ENCODE measurements at regions not wholly inside any gene's neighbourhood (a gene's known extent, or its start where the extent isn't known, plus 50 kb on each side); places are given as distances from the start of the nearest gene placed in this dataset.
A peak's percentile ranks its signal among the peaks of the same experiment; 100 is the strongest.

- ATAC-seq (no peak), DNase-seq (ENCODE audit: low spot score) (no peak)
These were observed 245.0 kb upstream of the B3GALT2 start for GRCh38 chr1:193431265-193431977.

GRCh38 chr1:193427524-193427923 lies 241.1 kb upstream of the B3GALT2 start:
- DNase-seq (ENCODE audit: low spot score) (no peak), ATAC-seq (no peak)

- DNase-seq (ENCODE audit: low spot score) (no peak), ATAC-seq (no peak)
These were observed 239.6 kb upstream of the B3GALT2 start for GRCh38 chr1:193426061-193426460.

- peak; percentile 42 for ATAC-seq
- DNase-seq (ENCODE audit: low spot score) = no peak
These were observed 235.1 kb upstream of the B3GALT2 start for GRCh38 chr1:193421487-193421886.

GRCh38 chr1:193419295-193419694 lies 232.9 kb upstream of the B3GALT2 start:
- DNase-seq (ENCODE audit: low spot score) = no peak
- no peak for ATAC-seq

GRCh38 chr1:193418745-193419058 lies 232.3 kb upstream of the B3GALT2 start:
- ATAC-seq = peak; percentile 66
- no peak for DNase-seq (ENCODE audit: low spot score)

GRCh38 chr1:193417945-193418744 lies 231.7 kb upstream of the B3GALT2 start:
- ATAC-seq (peak; percentile 96), DNase-seq (ENCODE audit: low spot score) (no peak)

GRCh38 chr1:193417403-193417802 lies 231.0 kb upstream of the B3GALT2 start:
- ATAC-seq = no peak
- DNase-seq (ENCODE audit: low spot score) = no peak

GRCh38 chr1:193416226-193417024 lies 230.0 kb upstream of the B3GALT2 start:
- DNase-seq (ENCODE audit: low spot score) (no peak), ATAC-seq (no peak)

- no peak for DNase-seq (ENCODE audit: low spot score)
- no peak for ATAC-seq
These were observed 228.8 kb upstream of the B3GALT2 start for GRCh38 chr1:193415256-193415655.

- DNase-seq (ENCODE audit: low spot score) = no peak
- no peak for ATAC-seq
These were observed 227.0 kb upstream of the B3GALT2 start for GRCh38 chr1:193413376-193413775.

- ATAC-seq (no peak), DNase-seq (ENCODE audit: low spot score) (no peak)
These were observed 226.3 kb upstream of the B3GALT2 start for GRCh38 chr1:193412748-193413147.

GRCh38 chr1:193411714-193412113 lies 225.3 kb upstream of the B3GALT2 start:
- DNase-seq (ENCODE audit: low spot score) (no peak), ATAC-seq (no peak)

- DNase-seq (ENCODE audit: low spot score) (no peak), ATAC-seq (no peak)
These were observed 224.8 kb upstream of the B3GALT2 start for GRCh38 chr1:193411215-193411614.

GRCh38 chr1:193408782-193409293 lies 222.4 kb upstream of the B3GALT2 start:
- peak; percentile 56 for ATAC-seq

GRCh38 chr1:193406901-193407300 lies 220.5 kb upstream of the B3GALT2 start:
- ATAC-seq (peak; percentile 94), DNase-seq (ENCODE audit: low spot score) (no peak)

More at GRCh38 chr1:193408782-193409293, 222.4 kb upstream of the B3GALT2 start:
- peak; percentile 49 for DNase-seq (ENCODE audit: low spot score)

GRCh38 chr1:193404236-193404635 lies 217.8 kb upstream of the B3GALT2 start:
- no peak for DNase-seq (ENCODE audit: low spot score)
- ATAC-seq = no peak

- ATAC-seq (peak; percentile 47), DNase-seq (ENCODE audit: low spot score) (no peak)
These were observed 216.6 kb upstream of the B3GALT2 start for GRCh38 chr1:193402977-193403376.

GRCh38 chr1:193402037-193402436 lies 215.6 kb upstream of the B3GALT2 start:
- ATAC-seq = no peak
- no peak for DNase-seq (ENCODE audit: low spot score)

GRCh38 chr1:193394336-193394735 lies 207.9 kb upstream of the B3GALT2 start:
- ATAC-seq (no peak), DNase-seq (ENCODE audit: low spot score) (no peak)

- DNase-seq (ENCODE audit: low spot score) (no peak), ATAC-seq (peak; percentile 46)
These were observed 206.3 kb upstream of the B3GALT2 start for GRCh38 chr1:193392686-193393085.

Data from left lobe of liver (tissue), 2 donors.